Lower lobe of right lung (tissue), 2 donors: ENCODE measurements at regions not wholly inside any gene's neighbourhood (a gene's known extent, or its start where the extent isn't known, plus 50 kb on each side); places are given as distances from the start of the nearest gene placed in this dataset.

Source experiments
- ATAC-seq, 2 donors: fragments of 200-7000 bp; cut with Tn5 transposase; one replicate each; pipeline ENCODE4 v1.9.1; 2020 to 2022; ENCODE audit warnings: mild to moderate bottlenecking in 2 of 2, moderate library complexity in 2 of 2
- DNase-seq: peaks from one replicate; pipeline ENCODE4 v3.0.0-alpha.2; 2020
- H3K27ac ChIP-seq: fragments of 200-600 bp; one replicate; pipeline ENCODE4 v1.8.0; 2022
- H3K27me3 ChIP-seq: fragments of 200-600 bp; one replicate; pipeline ENCODE4 v1.8.0; 2022; ENCODE audit warnings: low read depth
- H3K36me3 ChIP-seq: fragments of 200-600 bp; one replicate; pipeline ENCODE4 v1.8.0; 2022; ENCODE audit warnings: mild to moderate bottlenecking
- H3K4me1 ChIP-seq: fragments of 200-600 bp; one replicate; pipeline ENCODE4 v1.8.0; 2022
- H3K4me3 ChIP-seq: fragments of 200-600 bp; one replicate; pipeline ENCODE4 v1.8.0; 2022; ENCODE audit warnings: mild to moderate bottlenecking
- H3K9me3 ChIP-seq: fragments of 200-600 bp; one replicate; pipeline ENCODE4 v1.8.0; 2022
- intact Hi-C: fragments of 100-400 bp; cut with DNase I; formaldehyde crosslinking; loops from one replicate; pipeline ENCODE4 v1.11.0; 2022
- TF ChIP-seq, protein P1 (sequence below): fragments of 200-600 bp; IDR thresholded peaks from one replicate; pipeline ENCODE4 v1.8.0; 2022; ENCODE audit warnings: antibody characterized with exemption, mild to moderate bottlenecking
- donor health status: DM: no; HTN: yes; CAD: no; lungs with severe emphysema.

DNA sequence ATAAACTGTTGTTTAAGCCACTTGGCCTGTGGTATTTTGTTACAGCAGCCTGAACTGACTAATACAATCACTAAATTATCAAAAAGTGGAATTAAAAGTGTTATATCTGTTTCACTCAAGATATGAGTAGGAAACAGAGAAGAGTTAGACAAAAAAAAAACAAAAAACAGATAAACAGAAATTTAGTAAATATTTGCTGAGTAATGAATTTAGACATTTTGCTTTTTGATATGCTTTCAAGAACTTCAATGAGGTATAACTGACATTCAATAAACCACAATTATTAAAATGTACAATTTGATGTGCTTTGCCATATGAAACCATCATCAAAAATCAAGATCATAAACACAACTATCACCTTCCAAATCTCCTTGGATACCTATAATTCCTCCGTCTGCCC is 369.2 kb downstream of the PAX1 start:
- H3K27ac ChIP-seq, result no peak overlapping the region
- ATAC-seq, result no peak
- no peaks in the 10 kb centered on the region for H3K36me3 ChIP-seq
- TF ChIP-seq, protein P1, sequence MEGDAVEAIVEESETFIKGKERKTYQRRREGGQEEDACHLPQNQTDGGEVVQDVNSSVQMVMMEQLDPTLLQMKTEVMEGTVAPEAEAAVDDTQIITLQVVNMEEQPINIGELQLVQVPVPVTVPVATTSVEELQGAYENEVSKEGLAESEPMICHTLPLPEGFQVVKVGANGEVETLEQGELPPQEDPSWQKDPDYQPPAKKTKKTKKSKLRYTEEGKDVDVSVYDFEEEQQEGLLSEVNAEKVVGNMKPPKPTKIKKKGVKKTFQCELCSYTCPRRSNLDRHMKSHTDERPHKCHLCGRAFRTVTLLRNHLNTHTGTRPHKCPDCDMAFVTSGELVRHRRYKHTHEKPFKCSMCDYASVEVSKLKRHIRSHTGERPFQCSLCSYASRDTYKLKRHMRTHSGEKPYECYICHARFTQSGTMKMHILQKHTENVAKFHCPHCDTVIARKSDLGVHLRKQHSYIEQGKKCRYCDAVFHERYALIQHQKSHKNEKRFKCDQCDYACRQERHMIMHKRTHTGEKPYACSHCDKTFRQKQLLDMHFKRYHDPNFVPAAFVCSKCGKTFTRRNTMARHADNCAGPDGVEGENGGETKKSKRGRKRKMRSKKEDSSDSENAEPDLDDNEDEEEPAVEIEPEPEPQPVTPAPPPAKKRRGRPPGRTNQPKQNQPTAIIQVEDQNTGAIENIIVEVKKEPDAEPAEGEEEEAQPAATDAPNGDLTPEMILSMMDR, result no peak
- no peak overlapping the region for H3K4me3 ChIP-seq
- no peaks in the 10 kb centered on the region for H3K9me3 ChIP-seq
- H3K27me3 ChIP-seq, result no peaks in the 10 kb centered on the region
- no peak for DNase-seq
- H3K4me1 ChIP-seq, result no peaks in the 10 kb centered on the region
- intact Hi-C loops, result no loop called here

DNA sequence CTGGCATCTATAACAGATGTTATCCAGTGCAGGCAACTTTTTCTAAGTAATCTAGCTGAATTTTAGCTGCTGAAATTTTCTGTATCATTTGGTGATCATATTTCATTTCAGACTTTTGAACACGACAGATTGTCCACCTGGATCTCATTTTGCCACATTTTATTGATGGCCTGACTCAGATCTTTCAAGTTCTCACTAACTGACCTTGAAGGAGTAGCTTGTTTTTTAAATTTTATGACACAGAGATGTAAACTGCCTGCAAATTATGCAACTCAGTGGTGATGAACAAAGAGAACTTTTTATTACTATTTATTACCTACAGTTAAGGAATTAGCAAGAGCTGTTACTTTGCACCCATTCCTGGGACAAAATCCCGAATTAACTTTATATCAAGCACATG is 366.4 kb downstream of the PAX1 start:
- TF ChIP-seq, protein P1, result no peak

DNA sequence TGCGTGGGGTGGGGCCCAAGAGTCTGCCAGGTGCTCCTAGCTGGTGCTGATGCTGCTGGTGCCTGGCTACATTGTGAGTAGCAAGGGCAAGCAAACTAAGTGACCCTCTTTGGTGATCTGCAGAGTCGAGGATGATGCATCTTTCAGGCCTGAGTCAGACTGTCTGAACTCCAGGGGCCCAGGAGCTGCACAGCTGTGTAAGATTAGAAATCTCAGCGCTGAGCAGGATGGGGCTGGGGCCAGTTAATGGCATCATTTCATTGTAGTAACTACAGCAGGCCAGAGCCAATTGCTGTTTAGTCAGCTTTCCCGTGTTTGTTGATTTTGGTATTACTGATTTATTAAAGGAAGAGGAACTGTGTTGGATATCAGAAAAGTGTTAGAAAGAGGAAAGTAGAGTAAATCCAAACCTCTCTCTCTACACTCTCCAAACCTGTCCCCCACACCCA is 365.2 kb downstream of the PAX1 start:
- H3K27ac ChIP-seq, result no peak overlapping the region
- no peaks in the 10 kb centered on the region for H3K27me3 ChIP-seq
- intact Hi-C loops, result no loop called here
- DNase-seq (no peak), ATAC-seq (no peak)
- no peaks in the 10 kb centered on the region for H3K36me3 ChIP-seq
- no peak overlapping the region for H3K4me3 ChIP-seq
- H3K9me3 ChIP-seq, result no peaks in the 10 kb centered on the region
- no peaks in the 10 kb centered on the region for H3K4me1 ChIP-seq
- TF ChIP-seq, protein P1, result no peak

More for the DNA sequence above, 366.4 kb downstream of the PAX1 start:
- ATAC-seq, result no peak
- Histone ChIP-seq H3K9me3 (no peaks in the 10 kb centered on the region), H3K36me3 (no peaks in the 10 kb centered on the region), H3K27ac (no peak overlapping the region), H3K4me1 (no peaks in the 10 kb centered on the region), H3K4me3 (no peak overlapping the region), H3K27me3 (no peaks in the 10 kb centered on the region)
- intact Hi-C loops, result no loop called here
- no peak for DNase-seq

DNA sequence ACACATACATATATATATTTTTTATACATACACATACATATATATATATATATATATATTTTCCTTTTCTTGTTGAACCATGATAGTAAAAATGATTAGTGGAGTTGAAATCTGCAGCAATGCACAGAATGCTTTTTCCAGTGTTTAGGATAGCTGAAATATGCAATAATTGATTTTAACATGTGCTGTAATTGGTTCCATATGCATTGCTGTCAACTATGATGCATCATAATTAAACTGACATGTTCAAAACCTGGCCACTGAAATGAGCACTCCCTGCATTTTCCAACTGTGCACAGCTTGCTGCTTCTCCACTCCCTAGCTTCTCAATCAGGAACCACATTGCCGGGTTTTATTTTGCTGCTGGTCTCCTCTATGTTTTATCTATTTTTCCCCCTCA is 358.3 kb downstream of the PAX1 start:
- H3K27ac ChIP-seq, result no peak overlapping the region
- no peak overlapping the region for H3K4me3 ChIP-seq
- intact Hi-C loops, result no loop called here
- ATAC-seq, result no peak
- no peaks in the 10 kb centered on the region for H3K4me1 ChIP-seq
- no peaks in the 10 kb centered on the region for H3K36me3 ChIP-seq
- no peak for DNase-seq
- TF ChIP-seq, protein P1, result no peak
- no peaks in the 10 kb centered on the region for H3K27me3 ChIP-seq
- H3K9me3 ChIP-seq, result no peaks in the 10 kb centered on the region

DNA sequence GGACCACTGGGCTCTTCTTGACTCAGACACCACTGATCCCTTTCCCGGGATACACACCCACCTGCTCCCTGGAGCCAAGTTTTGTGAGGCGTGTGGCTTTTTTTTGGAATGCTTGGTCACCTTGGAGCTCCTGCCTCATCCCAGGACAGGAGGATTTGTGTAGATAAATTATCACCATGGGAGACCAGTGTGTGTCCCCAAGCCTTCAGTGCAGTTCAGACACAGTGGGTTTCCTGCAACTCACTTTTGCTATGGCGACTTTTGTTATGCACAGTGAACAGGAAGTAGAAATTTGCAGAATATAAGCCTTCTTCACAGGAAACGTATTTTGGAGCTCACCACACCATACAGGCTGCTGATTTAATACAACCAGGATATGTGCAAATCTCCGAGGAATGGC is 357.4 kb downstream of the PAX1 start:
- Histone ChIP-seq H3K9me3 (no peaks in the 10 kb centered on the region), H3K36me3 (no peaks in the 10 kb centered on the region), H3K4me1 (no peaks in the 10 kb centered on the region), H3K27me3 (no peaks in the 10 kb centered on the region), H3K27ac (no peak overlapping the region), H3K4me3 (no peak overlapping the region)
- DNase-seq (no peak), ATAC-seq (no peak)
- intact Hi-C loops, result no loop called here
- TF ChIP-seq, protein P1, result no peak

DNA sequence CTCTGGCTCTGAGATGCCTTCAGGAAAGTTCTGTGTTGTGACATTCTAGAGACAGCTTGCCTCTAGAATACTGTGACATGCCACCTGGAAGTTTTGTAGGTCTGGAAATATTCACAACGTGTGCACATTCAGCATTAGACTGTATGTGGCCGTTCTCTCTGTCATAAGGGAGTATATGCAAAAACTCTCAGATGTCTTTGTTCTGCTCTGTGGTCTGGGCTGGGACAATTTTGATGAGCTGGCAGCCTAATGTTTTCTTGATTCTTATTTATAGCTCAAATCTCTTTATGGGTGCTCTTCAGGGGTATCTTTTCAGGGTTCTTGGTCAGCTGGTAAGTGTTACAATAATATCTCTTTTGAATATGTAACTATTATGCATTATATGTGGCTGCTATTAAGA is 355.1 kb downstream of the PAX1 start:
- H3K27me3 ChIP-seq, result no peaks in the 10 kb centered on the region
- intact Hi-C loops, result no loop called here
- DNase-seq (no peak), ATAC-seq (no peak)
- no peaks in the 10 kb centered on the region for H3K4me1 ChIP-seq
- H3K36me3 ChIP-seq, result no peaks in the 10 kb centered on the region
- TF ChIP-seq, protein P1, result no peak
- no peak overlapping the region for H3K4me3 ChIP-seq
- H3K9me3 ChIP-seq, result no peaks in the 10 kb centered on the region
- no peak overlapping the region for H3K27ac ChIP-seq
